Endothelial cell of umbilical vein (primary cell): ENCODE measurements at regions not wholly inside any gene's neighbourhood (a gene's known extent, or its start where the extent isn't known, plus 50 kb on each side); places are given as distances from the start of the nearest gene placed in this dataset.

Experiments used
- EZH2 ChIP-seq: IDR thresholded peaks from 2 replicates; pipeline ENCODE4 v1.6.1; 2012; ENCODE audit warnings: borderline replicate concordance, low read depth, mild to moderate bottlenecking, moderate library complexity, low read length, inconsistent platforms; ENCODE audit not compliant: severe bottlenecking
- JUN ChIP-seq: IDR thresholded peaks from 2 replicates; pipeline ENCODE4 v1.6.1; 2011; ENCODE audit warnings: borderline replicate concordance, low read depth; ENCODE audit not compliant: insufficient read length, insufficient read depth
- POLR2AphosphoS5 ChIP-seq: IDR thresholded peaks from 2 replicates; pipeline ENCODE4 v1.6.1; 2012; ENCODE audit warnings: low read depth, mild to moderate bottlenecking, control low read depth, low read length, moderate library complexity; ENCODE audit not compliant: insufficient read depth
- TF ChIP-seq, protein P1 (sequence below), 2 donors: IDR thresholded peaks; 1 replicate in 1 of 2; 2 replicates in 1 of 2; pipeline ENCODE4 v1.5.1; 2011; ENCODE audit warnings: low read length in 2 of 2, mild to moderate bottlenecking in 2 of 2, moderate library complexity in 2 of 2, control low read depth in 1 of 2, inconsistent platforms in 1 of 2, low read depth in 1 of 2; ENCODE audit not compliant: insufficient read depth in 1 of 2; ENCODE audit errors: extremely low read depth in 1 of 2
- TF ChIP-seq, protein P2 (sequence below): IDR thresholded peaks from 2 replicates; pipeline ENCODE4 v1.6.1; 2011; ENCODE audit not compliant: insufficient read depth, insufficient read length

DNA sequence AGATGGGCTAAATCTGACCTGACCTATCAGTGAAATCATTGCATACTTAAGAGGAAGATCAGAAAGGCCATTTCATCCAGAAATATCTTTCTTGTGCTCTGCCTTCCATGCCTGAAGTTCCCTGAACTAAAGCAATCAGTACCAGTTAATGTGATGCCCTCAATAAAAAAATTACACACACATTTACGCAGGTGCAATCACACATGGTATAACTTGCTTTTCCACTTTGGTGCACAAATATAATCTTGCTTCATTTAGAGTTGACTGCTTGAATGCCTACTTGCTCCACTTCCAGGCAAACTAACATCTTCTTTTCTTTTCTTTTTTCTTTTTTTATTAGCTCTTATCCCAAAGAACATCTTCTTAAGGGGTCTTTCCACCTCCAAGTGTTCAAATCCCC lies 58.3 kb upstream of the KIF5B start:
- TF ChIP-seq EZH2 (no peak), JUN (no peak), POLR2AphosphoS5 (no peak)
- TF ChIP-seq, protein P1, sequence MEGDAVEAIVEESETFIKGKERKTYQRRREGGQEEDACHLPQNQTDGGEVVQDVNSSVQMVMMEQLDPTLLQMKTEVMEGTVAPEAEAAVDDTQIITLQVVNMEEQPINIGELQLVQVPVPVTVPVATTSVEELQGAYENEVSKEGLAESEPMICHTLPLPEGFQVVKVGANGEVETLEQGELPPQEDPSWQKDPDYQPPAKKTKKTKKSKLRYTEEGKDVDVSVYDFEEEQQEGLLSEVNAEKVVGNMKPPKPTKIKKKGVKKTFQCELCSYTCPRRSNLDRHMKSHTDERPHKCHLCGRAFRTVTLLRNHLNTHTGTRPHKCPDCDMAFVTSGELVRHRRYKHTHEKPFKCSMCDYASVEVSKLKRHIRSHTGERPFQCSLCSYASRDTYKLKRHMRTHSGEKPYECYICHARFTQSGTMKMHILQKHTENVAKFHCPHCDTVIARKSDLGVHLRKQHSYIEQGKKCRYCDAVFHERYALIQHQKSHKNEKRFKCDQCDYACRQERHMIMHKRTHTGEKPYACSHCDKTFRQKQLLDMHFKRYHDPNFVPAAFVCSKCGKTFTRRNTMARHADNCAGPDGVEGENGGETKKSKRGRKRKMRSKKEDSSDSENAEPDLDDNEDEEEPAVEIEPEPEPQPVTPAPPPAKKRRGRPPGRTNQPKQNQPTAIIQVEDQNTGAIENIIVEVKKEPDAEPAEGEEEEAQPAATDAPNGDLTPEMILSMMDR (IDR thresholded peaks at IDR 0.05; ENCODE audit: extremely low read depth in 1 of 2, insufficient read depth in 1 of 2, low read depth in 1 of 2, low read length in 2 of 2): no peak
- TF ChIP-seq, protein P2, sequence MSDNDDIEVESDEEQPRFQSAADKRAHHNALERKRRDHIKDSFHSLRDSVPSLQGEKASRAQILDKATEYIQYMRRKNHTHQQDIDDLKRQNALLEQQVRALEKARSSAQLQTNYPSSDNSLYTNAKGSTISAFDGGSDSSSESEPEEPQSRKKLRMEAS: no peak
